Sigmoid colon (tissue), 3 donors: ENCODE measurements at regions not wholly inside any gene's neighbourhood (a gene's known extent, or its start where the extent isn't known, plus 50 kb on each side); places are given as distances from the start of the nearest gene placed in this dataset.

Experiments used
- POLR2A ChIP-seq, 2 donors: fragments of 450-650 bp; IDR thresholded peaks; one replicate each; pipeline ENCODE4 v1.6.1; 2016; ENCODE audit warnings: antibody characterized with exemption in 2 of 2, mild to moderate bottlenecking in 2 of 2, moderate library complexity in 2 of 2
- TF ChIP-seq, protein P1 (sequence below), 4 experiments: fragments of 450-650 bp in 3 of 4; fragments of 200-600 bp in 1 of 4; IDR thresholded peaks; one replicate each; pipeline ENCODE4 v1.5.1; 2016 to 2019; ENCODE audit warnings: antibody characterized with exemption in 4 of 4, mild to moderate bottlenecking in 3 of 4, moderate library complexity in 2 of 4

DNA sequence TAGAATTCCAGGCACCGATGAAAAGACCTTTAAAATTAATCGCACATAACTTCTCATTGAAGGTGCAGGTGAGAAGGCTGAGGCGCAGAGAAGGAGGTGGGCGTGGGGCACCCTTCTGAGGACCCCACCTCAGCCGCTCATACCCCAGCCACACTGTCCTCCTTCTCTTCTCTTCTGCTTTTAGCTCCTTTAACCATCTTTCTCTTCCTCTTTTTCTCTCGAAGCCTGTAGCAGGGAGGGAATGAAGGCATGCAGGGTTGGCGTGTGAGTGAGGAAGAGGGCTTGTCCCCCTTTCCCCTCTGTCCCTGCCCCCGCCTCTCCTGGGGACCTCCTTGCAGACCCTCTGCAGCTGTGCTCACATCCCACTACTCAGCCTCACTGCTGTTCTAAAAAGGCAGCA lies 57.8 kb upstream of the CACNA1E start:
- TF ChIP-seq, protein P1, sequence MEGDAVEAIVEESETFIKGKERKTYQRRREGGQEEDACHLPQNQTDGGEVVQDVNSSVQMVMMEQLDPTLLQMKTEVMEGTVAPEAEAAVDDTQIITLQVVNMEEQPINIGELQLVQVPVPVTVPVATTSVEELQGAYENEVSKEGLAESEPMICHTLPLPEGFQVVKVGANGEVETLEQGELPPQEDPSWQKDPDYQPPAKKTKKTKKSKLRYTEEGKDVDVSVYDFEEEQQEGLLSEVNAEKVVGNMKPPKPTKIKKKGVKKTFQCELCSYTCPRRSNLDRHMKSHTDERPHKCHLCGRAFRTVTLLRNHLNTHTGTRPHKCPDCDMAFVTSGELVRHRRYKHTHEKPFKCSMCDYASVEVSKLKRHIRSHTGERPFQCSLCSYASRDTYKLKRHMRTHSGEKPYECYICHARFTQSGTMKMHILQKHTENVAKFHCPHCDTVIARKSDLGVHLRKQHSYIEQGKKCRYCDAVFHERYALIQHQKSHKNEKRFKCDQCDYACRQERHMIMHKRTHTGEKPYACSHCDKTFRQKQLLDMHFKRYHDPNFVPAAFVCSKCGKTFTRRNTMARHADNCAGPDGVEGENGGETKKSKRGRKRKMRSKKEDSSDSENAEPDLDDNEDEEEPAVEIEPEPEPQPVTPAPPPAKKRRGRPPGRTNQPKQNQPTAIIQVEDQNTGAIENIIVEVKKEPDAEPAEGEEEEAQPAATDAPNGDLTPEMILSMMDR (IDR thresholded peaks at IDR 0.05) = no peak
- TF ChIP-seq POLR2A (IDR thresholded peaks at IDR 0.05) = no peak
